ENCODE measurements at regions not wholly inside any gene's neighbourhood (a gene's known extent, or its start where the extent isn't known, plus 50 kb on each side); places are given as distances from the start of the nearest gene placed in this dataset.

DNA sequence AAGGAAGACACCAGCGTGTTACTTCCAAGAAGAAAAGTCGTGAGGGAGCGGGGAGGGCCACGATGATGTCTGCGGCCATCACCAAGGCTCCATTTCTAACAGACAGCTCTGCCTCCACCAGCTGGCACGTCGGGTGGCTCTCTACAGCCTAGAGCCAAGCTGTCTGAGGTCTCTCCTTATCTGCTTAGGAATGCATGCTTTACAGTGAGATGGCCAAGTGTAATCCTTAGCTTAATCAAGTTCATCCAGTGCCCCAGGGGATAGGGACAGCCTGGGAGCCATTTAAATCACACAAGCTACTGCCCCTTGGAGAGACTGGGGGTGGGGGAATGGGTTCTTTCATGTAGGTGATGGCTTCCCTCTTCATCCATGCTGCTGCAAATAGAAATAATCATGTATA is 213.8 kb upstream of the CST7 start:
- TF ChIP-seq, protein P1, sequence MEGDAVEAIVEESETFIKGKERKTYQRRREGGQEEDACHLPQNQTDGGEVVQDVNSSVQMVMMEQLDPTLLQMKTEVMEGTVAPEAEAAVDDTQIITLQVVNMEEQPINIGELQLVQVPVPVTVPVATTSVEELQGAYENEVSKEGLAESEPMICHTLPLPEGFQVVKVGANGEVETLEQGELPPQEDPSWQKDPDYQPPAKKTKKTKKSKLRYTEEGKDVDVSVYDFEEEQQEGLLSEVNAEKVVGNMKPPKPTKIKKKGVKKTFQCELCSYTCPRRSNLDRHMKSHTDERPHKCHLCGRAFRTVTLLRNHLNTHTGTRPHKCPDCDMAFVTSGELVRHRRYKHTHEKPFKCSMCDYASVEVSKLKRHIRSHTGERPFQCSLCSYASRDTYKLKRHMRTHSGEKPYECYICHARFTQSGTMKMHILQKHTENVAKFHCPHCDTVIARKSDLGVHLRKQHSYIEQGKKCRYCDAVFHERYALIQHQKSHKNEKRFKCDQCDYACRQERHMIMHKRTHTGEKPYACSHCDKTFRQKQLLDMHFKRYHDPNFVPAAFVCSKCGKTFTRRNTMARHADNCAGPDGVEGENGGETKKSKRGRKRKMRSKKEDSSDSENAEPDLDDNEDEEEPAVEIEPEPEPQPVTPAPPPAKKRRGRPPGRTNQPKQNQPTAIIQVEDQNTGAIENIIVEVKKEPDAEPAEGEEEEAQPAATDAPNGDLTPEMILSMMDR (IDR thresholded peaks at IDR 0.05; ENCODE audit: low read depth, low read length, poor library complexity, severe bottlenecking) = no peak
- TF ChIP-seq EZH2phosphoT487 (IDR thresholded peaks at IDR 0.05; ENCODE audit: borderline replicate concordance, low read length) = no peak

All from DOHH2 (cell line).